Heart left ventricle (tissue), 13 donors: ENCODE measurements at regions not wholly inside any gene's neighbourhood (a gene's known extent, or its start where the extent isn't known, plus 50 kb on each side); places are given as distances from the start of the nearest gene placed in this dataset.

Experiments
- POLR2A ChIP-seq, 2 donors: fragments of 450-650 bp; IDR thresholded peaks; one replicate each; pipeline ENCODE4 v1.6.1; 2017; ENCODE audit warnings: antibody characterized with exemption in 2 of 2, mild to moderate bottlenecking in 2 of 2, moderate library complexity in 2 of 2
- TF ChIP-seq, protein P1 (sequence below), 12 donors: fragments of 200-600 bp; sonication (generic) in 4 of 12; IDR thresholded peaks; one replicate each; pipeline versions ENCODE4 v1.5.0 to v1.8.0; 2018 to 2022; ENCODE audit warnings: antibody characterized with exemption in 12 of 12, mild to moderate bottlenecking in 5 of 12
- donor health status: ischemic (EF 13 %, LVEDD 7.1; RV severe dilation, severe dysfunction).
- donor health status: DM: no; HTN: yes; CAD: no.
- donor health status: DM: no; HTN: no; CAD: no.
- donor health status: ischemic (EF 25% LVEDD 6.9; RV normal size, moderate dysfunction).
- donor health status: ischemic (EF 25% LVEDD 5.7; RV mildly dilated, moderate dysfunction).
- donor health status: ischemic (EF 35%, LVEDD 5.7; RV mildly dilated, moderate dysfunction).
- donor health status: nonischemic (EF 11% LVEDD 7.7; RV severe dilation, severe dysfunction).
- donor health status: DM: yes; HTN: yes; CAD: no.
- donor health status: PGD.
- donor health status: ischemic (EF 29% LVEDD 5.4; RV normal size, mild dysfunction).
- donor health status: nonischemic (EF 23%, LVEDD 6.1; RV moderate dilation, normal function).

DNA sequence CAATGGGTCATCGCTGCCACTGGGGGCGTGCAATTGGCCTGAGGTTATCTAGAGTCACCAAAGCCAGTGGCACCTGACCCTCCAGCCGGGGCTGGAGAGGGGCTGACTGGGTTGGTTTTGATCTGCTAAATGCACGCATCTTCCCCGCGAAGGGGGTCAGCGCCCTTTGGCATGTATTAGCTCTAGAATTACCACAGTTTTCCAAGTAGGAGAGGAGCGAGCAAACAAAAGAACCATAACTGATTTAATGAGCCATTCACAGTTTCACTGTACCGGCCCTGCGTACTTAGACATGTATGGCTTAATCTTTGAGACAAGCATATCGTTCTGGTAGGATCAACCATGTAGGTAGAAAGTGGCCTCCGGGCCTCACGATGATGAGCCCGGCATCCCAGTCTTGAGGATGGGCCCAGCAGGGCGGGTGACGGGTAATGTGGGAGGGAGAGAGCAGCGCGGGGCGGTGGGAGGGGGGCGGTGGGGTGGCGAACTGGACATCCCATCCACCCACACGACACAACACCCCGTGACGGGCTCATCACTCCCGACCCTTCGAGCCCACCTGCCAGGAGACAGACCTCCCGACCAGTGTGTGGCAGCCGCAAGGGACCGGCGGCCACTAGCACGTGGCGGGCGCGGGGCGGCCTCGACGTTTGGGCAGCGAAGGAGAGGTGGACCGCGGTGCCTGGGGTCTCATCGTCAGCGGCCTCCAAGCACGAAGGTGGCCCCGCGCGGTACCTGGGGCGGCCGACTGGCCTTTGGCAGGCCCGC lies 1957.5 kb upstream of the DEFB115 start:
- TF ChIP-seq, protein P1, sequence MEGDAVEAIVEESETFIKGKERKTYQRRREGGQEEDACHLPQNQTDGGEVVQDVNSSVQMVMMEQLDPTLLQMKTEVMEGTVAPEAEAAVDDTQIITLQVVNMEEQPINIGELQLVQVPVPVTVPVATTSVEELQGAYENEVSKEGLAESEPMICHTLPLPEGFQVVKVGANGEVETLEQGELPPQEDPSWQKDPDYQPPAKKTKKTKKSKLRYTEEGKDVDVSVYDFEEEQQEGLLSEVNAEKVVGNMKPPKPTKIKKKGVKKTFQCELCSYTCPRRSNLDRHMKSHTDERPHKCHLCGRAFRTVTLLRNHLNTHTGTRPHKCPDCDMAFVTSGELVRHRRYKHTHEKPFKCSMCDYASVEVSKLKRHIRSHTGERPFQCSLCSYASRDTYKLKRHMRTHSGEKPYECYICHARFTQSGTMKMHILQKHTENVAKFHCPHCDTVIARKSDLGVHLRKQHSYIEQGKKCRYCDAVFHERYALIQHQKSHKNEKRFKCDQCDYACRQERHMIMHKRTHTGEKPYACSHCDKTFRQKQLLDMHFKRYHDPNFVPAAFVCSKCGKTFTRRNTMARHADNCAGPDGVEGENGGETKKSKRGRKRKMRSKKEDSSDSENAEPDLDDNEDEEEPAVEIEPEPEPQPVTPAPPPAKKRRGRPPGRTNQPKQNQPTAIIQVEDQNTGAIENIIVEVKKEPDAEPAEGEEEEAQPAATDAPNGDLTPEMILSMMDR (IDR thresholded peaks at IDR 0.05), result no peak
- TF ChIP-seq POLR2A (IDR thresholded peaks at IDR 0.05), result no peak
